ENCODE measurements at regions not wholly inside any gene's neighbourhood (a gene's known extent, or its start where the extent isn't known, plus 50 kb on each side); places are given as distances from the start of the nearest gene placed in this dataset.

DNA sequence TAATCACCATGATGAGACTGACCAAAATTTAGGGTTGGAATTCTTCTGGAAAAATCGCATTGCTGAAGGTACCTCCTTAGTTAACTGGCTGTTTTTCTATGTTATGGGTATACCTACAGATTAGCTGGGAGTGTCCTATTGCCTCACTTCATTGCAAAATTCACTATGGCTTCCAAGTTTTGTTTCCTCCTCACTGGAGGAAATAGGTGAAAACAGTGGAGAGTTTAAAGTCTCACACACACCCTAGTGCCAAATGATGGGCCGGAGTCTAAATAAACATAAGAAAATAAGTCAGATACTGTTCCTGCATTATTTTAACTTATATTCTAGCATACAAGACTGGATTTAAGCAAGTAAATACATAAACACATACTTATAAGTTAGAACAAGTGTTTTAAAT, 98.2 kb downstream of the AHR start:
- Histone ChIP-seq H3K27me3 (ENCODE audit: control insufficient read depth, insufficient read depth, low read length) (no peaks in the 10 kb centered on the region), H3K4me3 (ENCODE audit: low read depth, low read length) (no peak overlapping the region), H3K36me3 (ENCODE audit: control insufficient read depth, insufficient read depth, low read length) (no peaks in the 10 kb centered on the region)
- POLR2A ChIA-PET: no interaction called here
- CTCF ChIA-PET: no interaction called here
- no peak for TF ChIP-seq CTCF (IDR thresholded peaks at IDR 0.05; ENCODE audit: insufficient read depth, low read depth, low read length)
- DNase-seq (ENCODE audit: low read depth): no peak

DNA sequence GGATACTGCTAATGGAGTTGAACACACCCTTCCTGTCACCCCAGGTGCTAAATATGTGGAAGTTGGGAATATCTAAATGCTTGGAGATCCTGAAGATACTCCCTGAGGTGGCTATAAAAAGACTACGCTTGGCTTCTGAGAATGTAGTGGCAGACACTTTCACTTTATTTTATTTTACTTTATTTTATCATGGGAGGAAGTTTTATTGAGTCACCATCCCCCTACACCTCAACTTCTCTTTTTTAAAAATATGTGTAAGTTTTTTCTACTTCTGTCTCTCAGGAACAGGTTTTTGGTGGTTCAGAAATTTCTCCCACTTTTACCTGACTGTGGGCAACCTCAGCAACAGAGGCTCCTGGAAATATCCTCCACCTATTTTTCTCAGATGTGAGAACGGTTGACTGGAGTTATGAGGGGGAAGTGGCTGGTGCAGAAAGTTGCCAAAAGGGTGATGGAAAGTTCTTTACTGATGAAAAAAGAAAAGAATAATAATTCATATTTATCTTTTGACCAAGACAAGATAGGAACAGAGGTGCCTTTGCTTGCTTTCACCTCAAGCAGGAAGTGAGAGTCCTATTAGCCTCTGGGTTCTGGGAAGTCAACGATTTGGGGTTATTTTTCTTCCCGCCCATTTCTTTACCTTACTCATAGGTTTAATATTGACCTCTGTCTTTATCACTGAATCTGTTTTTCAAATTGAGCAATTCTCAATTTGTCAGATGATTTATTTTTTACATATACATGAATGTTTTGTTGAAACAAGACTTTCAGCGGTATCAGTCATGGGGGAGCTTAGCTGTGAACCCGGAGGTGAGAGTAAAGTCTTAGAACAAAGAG, 103.6 kb downstream of the AHR start:
- TF ChIP-seq CTCF (IDR thresholded peaks at IDR 0.05; ENCODE audit: insufficient read depth, low read depth, low read length): no peak
- DNase-seq (ENCODE audit: low read depth): no peak
- Histone ChIP-seq H3K36me3 (ENCODE audit: control insufficient read depth, insufficient read depth, low read length) (no peaks in the 10 kb centered on the region), H3K27me3 (ENCODE audit: control insufficient read depth, insufficient read depth, low read length) (no peaks in the 10 kb centered on the region), H3K4me3 (ENCODE audit: low read depth, low read length) (no peak overlapping the region)
- CTCF ChIA-PET: no interaction called here
- POLR2A ChIA-PET: no interaction called here

DNA sequence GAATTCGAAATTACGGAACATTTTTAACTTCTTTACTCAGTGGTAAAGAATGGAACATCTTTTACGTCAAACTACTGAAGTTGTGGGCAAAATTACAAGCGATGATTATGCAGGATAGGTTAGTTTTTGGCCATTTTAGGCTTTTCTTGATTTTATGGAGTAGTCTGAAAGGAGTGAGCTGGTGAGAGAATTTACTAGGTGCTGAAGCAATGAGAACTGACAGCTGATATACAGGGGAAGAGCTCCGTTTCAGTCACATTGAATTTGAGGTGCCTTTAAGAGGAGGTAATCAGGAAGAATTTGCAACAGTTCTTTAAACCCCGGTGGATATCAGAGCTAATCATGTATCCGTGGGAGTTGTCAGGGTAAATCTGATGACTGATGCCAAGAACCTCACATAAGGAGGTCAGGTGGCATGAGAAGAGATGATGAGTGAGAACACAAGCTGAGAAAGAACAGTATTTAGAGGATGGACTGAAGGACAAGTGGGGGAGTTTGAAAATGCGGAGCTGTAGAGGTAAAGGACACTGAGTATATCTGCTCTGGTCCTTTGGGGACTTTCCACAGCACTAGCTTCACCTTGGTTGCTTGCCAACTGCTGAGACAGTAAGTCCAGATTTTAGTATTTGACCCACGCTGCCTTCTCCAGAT, 104.3 kb downstream of the AHR start:
- CTCF ChIA-PET: interaction anchor here (0.6 to 1.2 kb wide), 3 partner anchors 11 to 838 kb away, joined by 3 to 6 read pairs (median 3); no protein-coding TSS in a partner anchor
- TF ChIP-seq CTCF (IDR thresholded peaks at IDR 0.05; ENCODE audit: insufficient read depth, low read depth, low read length): no peak
- POLR2A ChIA-PET: no interaction called here

GRCh38 chr7:17404006-17404405, 105.6 kb downstream of the AHR start:
- H3K4me3 ChIP-seq (ENCODE audit: low read depth, low read length): no peak overlapping the region
- no peak for TF ChIP-seq CTCF (IDR thresholded peaks at IDR 0.05; ENCODE audit: insufficient read depth, low read depth, low read length)
- H3K27me3 ChIP-seq (ENCODE audit: control insufficient read depth, insufficient read depth, low read length): no peaks in the 10 kb centered on the region
- ChIA-PET CTCF (interaction anchor here (0.6 kb wide), 1 partner anchor 526 kb away, joined by 3 read pairs; no protein-coding TSS in a partner anchor), POLR2A (no interaction called here)
- no peak for DNase-seq (ENCODE audit: low read depth)
- H3K36me3 ChIP-seq (ENCODE audit: control insufficient read depth, insufficient read depth, low read length): no peaks in the 10 kb centered on the region

More for the DNA sequence above, 104.3 kb downstream of the AHR start:
- Histone ChIP-seq H3K36me3 (ENCODE audit: control insufficient read depth, insufficient read depth, low read length) (no peaks in the 10 kb centered on the region), H3K4me3 (ENCODE audit: low read depth, low read length) (no peak overlapping the region), H3K27me3 (ENCODE audit: control insufficient read depth, insufficient read depth, low read length) (no peaks in the 10 kb centered on the region)
- no peak for DNase-seq (ENCODE audit: low read depth)

DNA sequence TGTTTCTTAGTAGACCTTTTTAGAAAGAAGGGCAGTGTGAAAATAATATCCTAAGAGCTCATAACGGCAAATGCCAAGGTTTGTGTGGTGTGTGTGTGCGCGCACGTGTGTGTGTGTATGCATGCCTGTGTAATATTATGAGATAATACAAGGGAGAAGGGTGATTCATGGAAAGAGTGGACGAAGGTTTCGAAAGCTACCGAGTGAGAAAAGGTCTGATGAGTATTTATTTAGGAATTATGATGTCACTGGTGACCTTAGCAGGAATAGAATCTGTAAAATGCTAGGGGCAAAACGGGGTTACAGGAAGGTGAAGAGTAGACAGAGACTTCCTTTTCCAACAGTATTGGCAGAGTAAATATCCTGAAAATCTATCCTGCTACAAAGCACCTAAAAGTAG, 107.3 kb downstream of the AHR start:
- H3K4me3 ChIP-seq (ENCODE audit: low read depth, low read length): no peak overlapping the region
- no peaks in the 10 kb centered on the region for H3K27me3 ChIP-seq (ENCODE audit: control insufficient read depth, insufficient read depth, low read length)
- ChIA-PET CTCF (no interaction called here), POLR2A (interaction anchor here (0.6 kb wide), 1 partner anchor 30 kb away, joined by 3 read pairs; no protein-coding TSS in a partner anchor)
- TF ChIP-seq CTCF (IDR thresholded peaks at IDR 0.05; ENCODE audit: insufficient read depth, low read depth, low read length): no peak
- H3K36me3 ChIP-seq (ENCODE audit: control insufficient read depth, insufficient read depth, low read length): no peaks in the 10 kb centered on the region
- DNase-seq (ENCODE audit: low read depth): peak; percentile 79

Measured in BJ (cell line).